AG04450 (cell line): ENCODE measurements at regions not wholly inside any gene's neighbourhood (a gene's known extent, or its start where the extent isn't known, plus 50 kb on each side); places are given as distances from the start of the nearest gene placed in this dataset.

Experiments used
- CTCF ChIA-PET: fragments of 300-600, 350-600 bp; formaldehyde crosslinking; extraction: SDS; loops from one replicate; lab custom pipeline; 2022; ENCODE audit warnings: antibody characterized with exemption, inconsistent platforms; lab: Charles Lee
- POLR2A ChIA-PET: fragments of 350-600 bp; formaldehyde crosslinking; extraction: SDS; loops from one replicate; lab custom pipeline; 2021; ENCODE audit warnings: antibody characterized with exemption, inconsistent platforms; lab: Yijun Ruan, JAX
- DNase-seq: peaks from one replicate; pipeline ENCODE4 v3.0.0-alpha.2; 2011; ENCODE audit warnings: low read depth, low spot score
- H3K27ac ChIP-seq: one replicate; pipeline ENCODE4 v1.5.1; 2012; ENCODE audit warnings: low read depth, low read length, control low read depth
- H3K27me3 ChIP-seq: one replicate; pipeline ENCODE4 v1.6.0; 2012; ENCODE audit warnings: low read length; ENCODE audit not compliant: control insufficient read depth, insufficient read depth
- H3K4me3 ChIP-seq: 2 replicates; pipeline ENCODE4 v1.5.1; 2011; ENCODE audit warnings: mild to moderate bottlenecking, low read depth, low read length, control low read depth
- H3K9me3 ChIP-seq: 2 replicates; pipeline ENCODE4 v1.5.1; 2012; ENCODE audit warnings: low read length; ENCODE audit not compliant: control insufficient read depth, insufficient read depth
- CTCF ChIP-seq: IDR thresholded peaks from 2 replicates; pipeline ENCODE4 v1.5.1; 2011; ENCODE audit warnings: low read depth, low read length, control low read depth, inconsistent platforms

- no peak for DNase-seq
- TF ChIP-seq CTCF, result no peak
- ChIA-PET CTCF (no interaction called here), POLR2A (no interaction called here)
- Histone ChIP-seq H3K27me3 (peaks cover 31% of the 10 kb centered on the region), H3K9me3 (no peaks in the 10 kb centered on the region), H3K4me3 (no peak overlapping the region), H3K27ac (no peak overlapping the region)
Measured at GRCh38 chr3:193945143-193945542, 190.8 kb upstream of the HES1 start.

GRCh38 chr3:193946945-193947344 lies 189.0 kb upstream of the HES1 start:
- H3K27me3 ChIP-seq, result peaks cover 21% of the 10 kb centered on the region
- no peak for TF ChIP-seq CTCF
- no peak for DNase-seq
- CTCF ChIA-PET, result no interaction called here
- no peak overlapping the region for H3K4me3 ChIP-seq
- no peak overlapping the region for H3K27ac ChIP-seq
- POLR2A ChIA-PET, result no interaction called here
- no peaks in the 10 kb centered on the region for H3K9me3 ChIP-seq

- Histone ChIP-seq H3K27ac (no peak overlapping the region), H3K9me3 (no peaks in the 10 kb centered on the region), H3K4me3 (no peak overlapping the region), H3K27me3 (peaks cover 21% of the 10 kb centered on the region)
- CTCF ChIA-PET, result no interaction called here
- no peak for DNase-seq
- no peak for TF ChIP-seq CTCF
- POLR2A ChIA-PET, result no interaction called here
Measured at GRCh38 chr3:193947596-193947995, 188.4 kb upstream of the HES1 start.

- CTCF ChIA-PET, result no interaction called here
- no peak overlapping the region for H3K27ac ChIP-seq
- POLR2A ChIA-PET, result no interaction called here
- no peak for DNase-seq
- TF ChIP-seq CTCF, result no peak
- H3K27me3 ChIP-seq, result peaks cover 21% of the 10 kb centered on the region
- H3K9me3 ChIP-seq, result no peaks in the 10 kb centered on the region
- no peak overlapping the region for H3K4me3 ChIP-seq
Measured at GRCh38 chr3:193948459-193948858, 187.5 kb upstream of the HES1 start.

GRCh38 chr3:193951859-193952258 lies 184.1 kb upstream of the HES1 start:
- no peak for TF ChIP-seq CTCF
- peaks cover 10% of the 10 kb centered on the region for H3K27me3 ChIP-seq
- H3K27ac ChIP-seq, result no peak overlapping the region
- DNase-seq, result no peak
- H3K4me3 ChIP-seq, result no peak overlapping the region
- CTCF ChIA-PET, result no interaction called here
- POLR2A ChIA-PET, result no interaction called here
- peaks cover 4% of the 10 kb centered on the region for H3K9me3 ChIP-seq
